Liver (tissue), 7 donors: ENCODE measurements at regions not wholly inside any gene's neighbourhood (a gene's known extent, or its start where the extent isn't known, plus 50 kb on each side); places are given as distances from the start of the nearest gene placed in this dataset.

Source experiments
- DNase-seq: peaks from one replicate; pipeline ENCODE4 v3.0.0-alpha.2; 2017; ENCODE audit warnings: low spot score
- H3K27ac ChIP-seq, 2 donors: one replicate each; pipeline ENCODE4 v1.7.0; 2013; ENCODE audit warnings: inconsistent platforms in 2 of 2, low read length in 2 of 2, control low read depth in 1 of 2, low read depth in 1 of 2, mild to moderate bottlenecking in 1 of 2
- H3K27me3 ChIP-seq, 4 donors: one replicate each; pipeline versions ENCODE4 v1.6.1 to v1.7.0; 2013; ENCODE audit warnings: low read length in 3 of 4, inconsistent platforms in 1 of 4, mild to moderate bottlenecking in 1 of 4, moderate library complexity in 1 of 4; ENCODE audit not compliant: control insufficient read depth in 4 of 4, insufficient read depth in 4 of 4
- H3K36me3 ChIP-seq, 4 donors: one replicate each; pipeline versions ENCODE4 v1.6.1 to v1.7.0; 2013; ENCODE audit warnings: low read length in 3 of 4, mild to moderate bottlenecking in 3 of 4, low read depth in 1 of 4, moderate library complexity in 1 of 4; ENCODE audit not compliant: control insufficient read depth in 4 of 4, insufficient read depth in 3 of 4
- H3K4me1 ChIP-seq, 4 donors: one replicate each; pipeline versions ENCODE4 v1.6.1 to v1.7.0; 2013; ENCODE audit warnings: low read length in 3 of 4, mild to moderate bottlenecking in 3 of 4, moderate library complexity in 1 of 4; ENCODE audit not compliant: control insufficient read depth in 4 of 4, insufficient read depth in 4 of 4
- H3K4me3 ChIP-seq, 3 donors: one replicate each; pipeline versions ENCODE4 v1.6.1 to v1.7.0; 2013; ENCODE audit warnings: low read length in 3 of 3, control low read depth in 1 of 3, low read depth in 1 of 3, mild to moderate bottlenecking in 1 of 3
- H3K9ac ChIP-seq, 2 donors: one replicate each; pipeline ENCODE4 v1.7.0; 2013; ENCODE audit warnings: low read length in 2 of 2, mild to moderate bottlenecking in 2 of 2, moderate library complexity in 2 of 2, control low read depth in 1 of 2, low read depth in 1 of 2
- H3K9me3 ChIP-seq, 4 donors: one replicate each; pipeline versions ENCODE4 v1.6.1 to v1.7.0; 2013; ENCODE audit warnings: low read length in 3 of 4; ENCODE audit not compliant: control insufficient read depth in 4 of 4
- ATF3 ChIP-seq: IDR thresholded peaks from 2 replicates; pipeline ENCODE4 v1.6.1; 2016; ENCODE audit warnings: antibody characterized with exemption
- EGR1 ChIP-seq, 2 donors: IDR thresholded peaks; 2 replicates each; pipeline ENCODE4 v1.6.1; 2016 to 2018; ENCODE audit warnings: antibody characterized with exemption in 2 of 2, low read depth in 2 of 2
- FOXA1 ChIP-seq: IDR thresholded peaks from 2 replicates; pipeline ENCODE4 v1.6.1; 2016; ENCODE audit warnings: antibody characterized with exemption
- FOXA2 ChIP-seq: IDR thresholded peaks from 2 replicates; pipeline ENCODE4 v1.6.1; 2016; ENCODE audit warnings: antibody characterized with exemption
- GABPA ChIP-seq, 2 donors: IDR thresholded peaks in 1 of 2; conservative IDR thresholded peaks in 1 of 2; 2 replicates each; pipeline ENCODE4 v1.6.1; 2016; ENCODE audit warnings: antibody characterized with exemption in 2 of 2, mild to moderate bottlenecking in 1 of 2, moderate library complexity in 1 of 2
- HNF4A ChIP-seq, 2 donors: conservative IDR thresholded peaks; 2 replicates each; pipeline ENCODE4 v1.6.1; 2016; ENCODE audit warnings: antibody characterized with exemption in 2 of 2, mild to moderate bottlenecking in 2 of 2
- HNF4G ChIP-seq: IDR thresholded peaks from 2 replicates; pipeline ENCODE4 v1.6.1; 2016; ENCODE audit warnings: antibody characterized with exemption
- JUND ChIP-seq, 2 donors: IDR thresholded peaks; 2 replicates each; pipeline ENCODE4 v1.6.1; 2016; ENCODE audit warnings: antibody characterized with exemption in 2 of 2
- MAX ChIP-seq: IDR thresholded peaks from 2 replicates; pipeline ENCODE4 v1.6.1; 2016; ENCODE audit warnings: antibody characterized with exemption
- NR2F2 ChIP-seq: IDR thresholded peaks from 2 replicates; pipeline ENCODE4 v1.6.1; 2016; ENCODE audit warnings: antibody characterized with exemption
- RAD21 ChIP-seq, 2 donors: IDR thresholded peaks; 2 replicates each; pipeline ENCODE4 v1.6.1; 2016; ENCODE audit warnings: antibody characterized with exemption in 2 of 2, mild to moderate bottlenecking in 2 of 2
- REST ChIP-seq: IDR thresholded peaks from 2 replicates; pipeline ENCODE4 v1.6.1; 2016; ENCODE audit warnings: antibody characterized with exemption, mild to moderate bottlenecking
- RXRA ChIP-seq, 2 donors: IDR thresholded peaks; 2 replicates each; pipeline ENCODE4 v1.6.1; 2017 to 2018; ENCODE audit warnings: antibody characterized with exemption in 2 of 2, mild to moderate bottlenecking in 1 of 2
- SP1 ChIP-seq: IDR thresholded peaks from 2 replicates; pipeline ENCODE4 v1.6.1; 2018; ENCODE audit warnings: antibody characterized with exemption, mild to moderate bottlenecking
- TAF1 ChIP-seq: conservative IDR thresholded peaks from 2 replicates; pipeline ENCODE4 v1.6.1; 2016; ENCODE audit warnings: antibody characterized with exemption, mild to moderate bottlenecking
- YY1 ChIP-seq: IDR thresholded peaks from 2 replicates; pipeline ENCODE4 v1.6.1; 2016; ENCODE audit warnings: antibody characterized with exemption, mild to moderate bottlenecking
- ZBTB33 ChIP-seq: IDR thresholded peaks from 2 replicates; pipeline ENCODE4 v1.6.1; 2016; ENCODE audit warnings: antibody characterized with exemption
- WGBS: extraction: QIAGEN DNeasy Blood & Tissue Kit; methylation state at CpG from one replicate; pipeline ENCODE4 v1.1.7; 2013; 5-methylcytosine and 5-hydroxymethylcytosine counted together
- donor health status: healthy.
- donor health status: healthy.
- donor health status: healthy.
- donor health status: healthy.

- no peaks in the 10 kb centered on the region for H3K36me3 ChIP-seq
- H3K4me1 ChIP-seq = no peaks in the 10 kb centered on the region
- no peak for DNase-seq
- H3K9me3 ChIP-seq = no peaks in the 10 kb centered on the region
- no peak overlapping the region for H3K4me3 ChIP-seq
- H3K27me3 ChIP-seq = no peaks in the 10 kb centered on the region
- H3K27ac ChIP-seq = no peak overlapping the region
- TF ChIP-seq RAD21 (IDR thresholded peaks at IDR 0.05) (no peak), YY1 (no peak), SP1 (no peak), FOXA2 (no peak), ZBTB33 (no peak), NR2F2 (no peak), RXRA (IDR thresholded peaks at IDR 0.05) (no peak), JUND (IDR thresholded peaks at IDR 0.05) (no peak), MAX (no peak), TAF1 (no peak), EGR1 (IDR thresholded peaks at IDR 0.05; ENCODE audit: low read depth in 2 of 2) (no peak)
- H3K9ac ChIP-seq = no peak overlapping the region
- 89% methylated on average over 7 of the region's 7 CpGs for WGBS
Observed at GRCh38 chr11:90803831-90804230, 581.0 kb upstream of the CHORDC1 start.

- TF ChIP-seq ZBTB33 (no peak), SP1 (no peak), HNF4G (no peak), ATF3 (no peak), NR2F2 (no peak), YY1 (no peak), TAF1 (no peak), HNF4A (conservative IDR thresholded peaks at IDR 0.05) (no peak), JUND (IDR thresholded peaks at IDR 0.05) (no peak), EGR1 (IDR thresholded peaks at IDR 0.05; ENCODE audit: low read depth in 2 of 2) (no peak), GABPA (IDR thresholded peaks at IDR 0.05 in 1 of 2, conservative IDR thresholded peaks at IDR 0.05 in 1 of 2) (no peak), FOXA2 (no peak), MAX (no peak), FOXA1 (no peak), REST (no peak)
- 50% methylated on average over 3 of the region's 3 CpGs for WGBS
- H3K4me3 ChIP-seq = no peak overlapping the region
Observed at GRCh38 chr11:90803366-90803765, 580.5 kb upstream of the CHORDC1 start.

More at GRCh38 chr11:90803366-90803765, 580.5 kb upstream of the CHORDC1 start:
- no peaks in the 10 kb centered on the region for H3K27me3 ChIP-seq
- H3K4me1 ChIP-seq = no peaks in the 10 kb centered on the region
- H3K9ac ChIP-seq = no peak overlapping the region
- no peak overlapping the region for H3K27ac ChIP-seq
- H3K9me3 ChIP-seq = no peaks in the 10 kb centered on the region
- no peaks in the 10 kb centered on the region for H3K36me3 ChIP-seq
- DNase-seq = no peak
